ENCODE measurements at regions not wholly inside any gene's neighbourhood (a gene's known extent, or its start where the extent isn't known, plus 50 kb on each side); places are given as distances from the start of the nearest gene placed in this dataset.

- no peak for DNase-seq
Measured at GRCh38 chr10:129090618-129091366, 376.2 kb upstream of the MGMT start.

- DNase-seq: no peak
Measured at GRCh38 chr10:129093641-129094040, 373.4 kb upstream of the MGMT start.

- DNase-seq: no peak
Measured at GRCh38 chr10:129094233-129094632, 372.8 kb upstream of the MGMT start.

- DNase-seq: no peak
Measured at GRCh38 chr10:129094861-129095260, 372.2 kb upstream of the MGMT start.

- no peak for DNase-seq
Measured at GRCh38 chr10:129095680-129096064, 371.4 kb upstream of the MGMT start.

- DNase-seq: peak; percentile 85
Measured at GRCh38 chr10:129096065-129096984, 370.7 kb upstream of the MGMT start.

- DNase-seq: peak; percentile 9
Measured at GRCh38 chr10:129097776-129098330, 369.2 kb upstream of the MGMT start.

GRCh38 chr10:129098517-129098916, 368.5 kb upstream of the MGMT start:
- no peak for DNase-seq

- DNase-seq: no peak
Measured at GRCh38 chr10:129099486-129099885, 367.6 kb upstream of the MGMT start.

GRCh38 chr10:129099992-129100391, 367.0 kb upstream of the MGMT start:
- no peak for DNase-seq

- DNase-seq: peak; percentile 21
Measured at GRCh38 chr10:129101232-129101980, 365.6 kb upstream of the MGMT start.

- no peak for DNase-seq
Measured at GRCh38 chr10:129102906-129103693, 363.9 kb upstream of the MGMT start.

GRCh38 chr10:129104266-129105045, 362.6 kb upstream of the MGMT start:
- no peak for DNase-seq

GRCh38 chr10:129105266-129105665, 361.8 kb upstream of the MGMT start:
- DNase-seq: no peak

GRCh38 chr10:129106314-129106713, 360.7 kb upstream of the MGMT start:
- no peak for DNase-seq

- no peak for DNase-seq
Measured at GRCh38 chr10:129107525-129107924, 359.5 kb upstream of the MGMT start.

- no peak for DNase-seq
Measured at GRCh38 chr10:129108378-129108777, 358.7 kb upstream of the MGMT start.

GRCh38 chr10:129108994-129109393, 358.0 kb upstream of the MGMT start:
- DNase-seq: no peak

GRCh38 chr10:129110780-129111179, 356.3 kb upstream of the MGMT start:
- DNase-seq: no peak

- DNase-seq: no peak
Measured at GRCh38 chr10:129111922-129112321, 355.1 kb upstream of the MGMT start.

- DNase-seq: no peak
Measured at GRCh38 chr10:129114588-129114987, 352.5 kb upstream of the MGMT start.
